ENCODE measurements at regions not wholly inside any gene's neighbourhood (a gene's known extent, or its start where the extent isn't known, plus 50 kb on each side); places are given as distances from the start of the nearest gene placed in this dataset.
A peak's percentile ranks its signal among the peaks of the same experiment; 100 is the strongest.

DNA sequence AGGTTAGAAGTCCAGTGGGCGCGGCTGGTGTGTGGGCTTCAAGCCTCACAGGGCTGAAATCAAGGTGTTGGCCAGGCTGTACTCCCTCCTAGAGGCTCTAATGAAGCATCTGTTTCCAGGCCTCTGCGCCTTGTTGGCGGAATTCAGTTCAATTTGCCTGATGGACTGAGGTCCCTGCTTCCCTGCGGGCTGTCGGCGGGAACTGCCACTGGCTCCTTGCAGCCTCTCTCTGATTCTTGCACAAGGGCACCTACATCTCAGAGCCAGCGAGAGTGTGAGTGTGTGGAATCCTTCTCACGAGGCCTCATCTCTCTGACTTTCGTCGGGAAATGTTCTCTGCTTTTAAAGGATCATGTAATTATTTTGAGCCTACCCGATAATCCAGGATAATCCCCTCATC is 128.6 kb downstream of the DLEU7 start:
- H3K4me2 ChIP-seq (replicated peaks; ENCODE audit: low read depth, low read length, poor library complexity, severe bottlenecking): peak overlapping the region; percentile 64
- no peaks in the 10 kb centered on the region for H3K9me3 Mint-ChIP-seq (ENCODE audit: insufficient read depth)
- peaks cover 38% of the 10 kb centered on the region for H3K4me1 Mint-ChIP-seq
- ChIA-PET CTCF (interaction anchor here (0.5 to 3.1 kb wide), 4 partner anchors 64 to 718 kb away, joined by 3 to 13 read pairs (median 3); partner anchors contain the start of gene TRIM13), POLR2A (no interaction called here)
- H3K79me2 ChIP-seq (ENCODE audit: control insufficient read depth, insufficient read depth, low read length): no peaks in the 10 kb centered on the region
- TF ChIP-seq EZH2 (IDR thresholded peaks at IDR 0.05; ENCODE audit: borderline replicate concordance, insufficient read depth, low read depth, low read length, poor library complexity, severe bottlenecking): no peak
- no peak for TF ChIP-seq CTCF (IDR thresholded peaks at IDR 0.05)
- WGBS (ENCODE audit: insufficient coverage): 98% methylated on average over 8 of the region's 12 CpGs
- no peak overlapping the region for H3K27ac ChIP-seq (ENCODE audit: low read length in 2 of 2)
- no peaks in the 10 kb centered on the region for H3K27me3 ChIP-seq (replicated peaks in 1 of 4; ENCODE audit: control extremely low read depth in 1 of 4, control insufficient read depth in 3 of 4, insufficient read depth in 4 of 4, low read length in 3 of 4)
- ATAC-seq (ENCODE audit: low read depth) (no peak), DNase-seq (no peak)
- no peak overlapping the region for H3K9ac ChIP-seq (ENCODE audit: low read length)
- H3K4me3 ChIP-seq (ENCODE audit: control extremely low read depth in 1 of 5, extremely low read depth in 1 of 5, insufficient read depth in 1 of 5, low read depth in 2 of 5, low read length in 4 of 5): no peak overlapping the region
- no peaks in the 10 kb centered on the region for H3K36me3 ChIP-seq (replicated peaks in 1 of 2; ENCODE audit: control extremely low read depth in 1 of 2, control insufficient read depth in 1 of 2, extremely low read depth in 1 of 2, insufficient read depth in 2 of 2, low read length in 1 of 2)
- no peak overlapping the region for H3K27ac Mint-ChIP-seq
- peak overlapping the region; percentile 81 for H3K4me3 Mint-ChIP-seq
- intact Hi-C loops (cut with micrococcal nuclease): loop anchor here (10.0 kb wide), 1 partner anchor 50 kb away; no protein-coding TSS in a partner anchor
- no peak overlapping the region for H2AFZ ChIP-seq (ENCODE audit: insufficient read depth, low read depth, low read length, poor library complexity, severe bottlenecking)
- H3K4me1 ChIP-seq (ENCODE audit: control insufficient read depth in 2 of 2, insufficient read depth in 2 of 2, low read length in 2 of 2): peaks cover 23 to 35% of the 10 kb centered on the region in 2 donors
- H4K20me1 ChIP-seq (ENCODE audit: control insufficient read depth, insufficient read depth, low read length, poor library complexity, severe bottlenecking): no peaks in the 10 kb centered on the region
- no peaks in the 10 kb centered on the region for H3K27me3 Mint-ChIP-seq
- H3K9me3 ChIP-seq (ENCODE audit: control extremely low read depth in 1 of 3, control insufficient read depth in 2 of 3, insufficient read depth in 1 of 3, low read length in 2 of 3): no peaks in the 10 kb centered on the region

GRCh38 chr13:50715402-50716146 is 127.9 kb downstream of the DLEU7 start:
- intact Hi-C loops (cut with micrococcal nuclease): loop anchor here (10.0 kb wide), 1 partner anchor 49 kb away; no protein-coding TSS in a partner anchor
- H4K20me1 ChIP-seq (ENCODE audit: control insufficient read depth, insufficient read depth, low read length, poor library complexity, severe bottlenecking): no peaks in the 10 kb centered on the region
- Mint-ChIP-seq H3K27me3 (no peaks in the 10 kb centered on the region), H3K4me3 (no peak overlapping the region), H3K9me3 (ENCODE audit: insufficient read depth) (no peaks in the 10 kb centered on the region), H3K4me1 (peaks cover 36% of the 10 kb centered on the region), H3K27ac (no peak overlapping the region)
- H3K27me3 ChIP-seq (replicated peaks in 1 of 4; ENCODE audit: control extremely low read depth in 1 of 4, control insufficient read depth in 3 of 4, insufficient read depth in 4 of 4, low read length in 3 of 4): no peaks in the 10 kb centered on the region
- 93% methylated on average over 10 of the region's 14 CpGs for WGBS (ENCODE audit: insufficient coverage)
- H3K9me3 ChIP-seq (ENCODE audit: control extremely low read depth in 1 of 3, control insufficient read depth in 2 of 3, insufficient read depth in 1 of 3, low read length in 2 of 3): no peaks in the 10 kb centered on the region
- POLR2A ChIA-PET: interaction anchor here (0.6 kb wide), 1 partner anchor 67 kb away, joined by 8 read pairs; no protein-coding TSS in a partner anchor
- DNase-seq (no peak), ATAC-seq (ENCODE audit: low read depth) (no peak)
- CTCF ChIA-PET: interaction anchor here (3.1 kb wide), 1 partner anchor 85 kb away, joined by 13 read pairs; no protein-coding TSS in a partner anchor
- no peak overlapping the region for H3K4me2 ChIP-seq (replicated peaks; ENCODE audit: low read depth, low read length, poor library complexity, severe bottlenecking)
- H3K27ac ChIP-seq (ENCODE audit: low read length in 2 of 2): no peak overlapping the region
- H3K4me3 ChIP-seq (ENCODE audit: control extremely low read depth in 1 of 5, extremely low read depth in 1 of 5, insufficient read depth in 1 of 5, low read depth in 2 of 5, low read length in 4 of 5): no peak overlapping the region
- H3K79me2 ChIP-seq (ENCODE audit: control insufficient read depth, insufficient read depth, low read length): no peaks in the 10 kb centered on the region
- no peak overlapping the region for H3K9ac ChIP-seq (ENCODE audit: low read length)
- peaks cover 23 to 33% of the 10 kb centered on the region in 2 donors for H3K4me1 ChIP-seq (ENCODE audit: control insufficient read depth in 2 of 2, insufficient read depth in 2 of 2, low read length in 2 of 2)
- no peaks in the 10 kb centered on the region for H3K36me3 ChIP-seq (replicated peaks in 1 of 2; ENCODE audit: control extremely low read depth in 1 of 2, control insufficient read depth in 1 of 2, extremely low read depth in 1 of 2, insufficient read depth in 2 of 2, low read length in 1 of 2)
- TF ChIP-seq EZH2 (IDR thresholded peaks at IDR 0.05; ENCODE audit: borderline replicate concordance, insufficient read depth, low read depth, low read length, poor library complexity, severe bottlenecking): no peak
- TF ChIP-seq CTCF (IDR thresholded peaks at IDR 0.05): no peak
- no peak overlapping the region for H2AFZ ChIP-seq (ENCODE audit: insufficient read depth, low read depth, low read length, poor library complexity, severe bottlenecking)
